ENCODE measurements at regions not wholly inside any gene's neighbourhood (a gene's known extent, or its start where the extent isn't known, plus 50 kb on each side); places are given as distances from the start of the nearest gene placed in this dataset.

DNA sequence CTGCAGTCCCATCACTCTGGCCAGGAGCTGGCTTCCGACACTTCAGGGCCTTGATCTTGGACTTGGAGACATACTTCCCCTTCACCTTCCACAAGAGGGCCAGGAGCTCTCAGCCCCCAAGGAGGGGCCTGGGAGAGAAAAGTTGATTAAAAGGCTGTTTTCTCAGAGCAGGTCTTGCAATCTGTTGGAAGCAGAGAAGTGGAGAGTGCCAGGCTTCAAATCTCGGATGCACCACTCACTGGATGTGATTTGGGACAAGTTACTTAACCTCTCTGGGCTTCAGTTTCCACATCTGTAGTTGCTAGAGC lies 255.3 kb downstream of the CYP26B1 start:
- ChIA-PET POLR2A (no interaction called here), CTCF (no interaction called here), RAD21 (ENCODE audit: unreplicated experiment) (no interaction called here), SMC1A (ENCODE audit: uncharacterized antibody, unreplicated experiment) (no interaction called here)
- in situ Hi-C loops (cut with MboI) = no loop called here
- TF ChIP-seq NFYB (IDR thresholded peaks at IDR 0.05; ENCODE audit: insufficient read depth, low read depth, low read length) = no peak
- no peak for TF ChIP-seq CBX3 (IDR thresholded peaks at IDR 0.05; ENCODE audit: borderline replicate concordance, low read depth)
- TF ChIP-seq, protein P1, sequence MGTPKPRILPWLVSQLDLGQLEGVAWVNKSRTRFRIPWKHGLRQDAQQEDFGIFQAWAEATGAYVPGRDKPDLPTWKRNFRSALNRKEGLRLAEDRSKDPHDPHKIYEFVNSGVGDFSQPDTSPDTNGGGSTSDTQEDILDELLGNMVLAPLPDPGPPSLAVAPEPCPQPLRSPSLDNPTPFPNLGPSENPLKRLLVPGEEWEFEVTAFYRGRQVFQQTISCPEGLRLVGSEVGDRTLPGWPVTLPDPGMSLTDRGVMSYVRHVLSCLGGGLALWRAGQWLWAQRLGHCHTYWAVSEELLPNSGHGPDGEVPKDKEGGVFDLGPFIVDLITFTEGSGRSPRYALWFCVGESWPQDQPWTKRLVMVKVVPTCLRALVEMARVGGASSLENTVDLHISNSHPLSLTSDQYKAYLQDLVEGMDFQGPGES (IDR thresholded peaks at IDR 0.05) = no peak
- no peak for TF ChIP-seq ZNF384 (IDR thresholded peaks at IDR 0.05; ENCODE audit: borderline replicate concordance, low read depth, low read length)
- TF ChIP-seq SMAD1 (IDR thresholded peaks at IDR 0.05; ENCODE audit: low read depth, partially characterized antibody) = no peak
- no peak for TF ChIP-seq MYB (IDR thresholded peaks at IDR 0.05; ENCODE audit: borderline replicate concordance, low read depth, low read length)
- no peak for TF ChIP-seq SMC3 (IDR thresholded peaks at IDR 0.05; ENCODE audit: borderline replicate concordance, low read length)
- no peak for TF ChIP-seq WRNIP1 (IDR thresholded peaks at IDR 0.05; ENCODE audit: borderline replicate concordance, low read depth, low read length)
- TF ChIP-seq KDM1A (IDR thresholded peaks at IDR 0.05; ENCODE audit: borderline replicate concordance) = no peak
- no peak for TF ChIP-seq ZNF24 (IDR thresholded peaks at IDR 0.05)
- TF ChIP-seq, protein P2, sequence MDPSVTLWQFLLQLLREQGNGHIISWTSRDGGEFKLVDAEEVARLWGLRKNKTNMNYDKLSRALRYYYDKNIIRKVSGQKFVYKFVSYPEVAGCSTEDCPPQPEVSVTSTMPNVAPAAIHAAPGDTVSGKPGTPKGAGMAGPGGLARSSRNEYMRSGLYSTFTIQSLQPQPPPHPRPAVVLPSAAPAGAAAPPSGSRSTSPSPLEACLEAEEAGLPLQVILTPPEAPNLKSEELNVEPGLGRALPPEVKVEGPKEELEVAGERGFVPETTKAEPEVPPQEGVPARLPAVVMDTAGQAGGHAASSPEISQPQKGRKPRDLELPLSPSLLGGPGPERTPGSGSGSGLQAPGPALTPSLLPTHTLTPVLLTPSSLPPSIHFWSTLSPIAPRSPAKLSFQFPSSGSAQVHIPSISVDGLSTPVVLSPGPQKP (IDR thresholded peaks at IDR 0.05; ENCODE audit: low read depth, low read length) = no peak
- TF ChIP-seq ESRRA (IDR thresholded peaks at IDR 0.05; ENCODE audit: low read length) = no peak
- TF ChIP-seq RAD51 (IDR thresholded peaks at IDR 0.05) = no peak
- TF ChIP-seq SREBF1 (IDR thresholded peaks at IDR 0.05; ENCODE audit: low read length) = no peak
- TF ChIP-seq, protein P3, sequence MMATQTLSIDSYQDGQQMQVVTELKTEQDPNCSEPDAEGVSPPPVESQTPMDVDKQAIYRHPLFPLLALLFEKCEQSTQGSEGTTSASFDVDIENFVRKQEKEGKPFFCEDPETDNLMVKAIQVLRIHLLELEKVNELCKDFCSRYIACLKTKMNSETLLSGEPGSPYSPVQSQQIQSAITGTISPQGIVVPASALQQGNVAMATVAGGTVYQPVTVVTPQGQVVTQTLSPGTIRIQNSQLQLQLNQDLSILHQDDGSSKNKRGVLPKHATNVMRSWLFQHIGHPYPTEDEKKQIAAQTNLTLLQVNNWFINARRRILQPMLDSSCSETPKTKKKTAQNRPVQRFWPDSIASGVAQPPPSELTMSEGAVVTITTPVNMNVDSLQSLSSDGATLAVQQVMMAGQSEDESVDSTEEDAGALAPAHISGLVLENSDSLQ (IDR thresholded peaks at IDR 0.05) = no peak
- Histone ChIP-seq H3K27me3 (replicated peaks in 1 of 2; ENCODE audit: control insufficient read depth in 2 of 2, insufficient read depth in 2 of 2, low read length in 1 of 2) (no peaks in the 10 kb centered on the region; a peak in 1 of 4 replicates), H3K4me3 (no peak overlapping the region), H3K9ac (ENCODE audit: control insufficient read depth, insufficient read depth, low read length) (no peak overlapping the region), H3K9me3 (replicated peaks; ENCODE audit: control insufficient read depth, insufficient read depth, low read length) (no peaks in the 10 kb centered on the region), H3K4me1 (ENCODE audit: control insufficient read depth, insufficient read depth, low read length) (no peaks in the 10 kb centered on the region), H3K4me2 (ENCODE audit: control insufficient read depth, insufficient read depth) (no peak overlapping the region), H4K20me1 (ENCODE audit: control insufficient read depth, insufficient read depth) (no peaks in the 10 kb centered on the region), H3K27ac (ENCODE audit: control insufficient read depth, insufficient read depth) (no peak overlapping the region), H3K36me3 (ENCODE audit: control insufficient read depth in 2 of 2, insufficient read depth in 2 of 2, low read length in 1 of 2) (no peaks in the 10 kb centered on the region), H3K79me2 (ENCODE audit: control insufficient read depth, insufficient read depth, low read length) (no peaks in the 10 kb centered on the region), H2AFZ (ENCODE audit: control insufficient read depth, low read depth, low read length) (no peak overlapping the region)
- no TSS peak for BruUV-seq (replicated peaks)
- no peak for DNase-seq (ENCODE audit: low read depth, low spot score)
- ATAC-seq = no peak
- intact Hi-C loops (cut with micrococcal nuclease; ENCODE audit: unreplicated experiment) = no loop called here
- WGBS (ENCODE audit: insufficient coverage, insufficient replicate concordance, low lambda C conversion rate, missing lambda C conversion rate) = 25% methylated on average over 2 of the region's 2 CpGs
- FAIRE-seq = no peak

Measured in GM12878 (cell line).